Renal pelvis (tissue), 1 donor: ENCODE measurements at regions not wholly inside any gene's neighbourhood (a gene's known extent, or its start where the extent isn't known, plus 50 kb on each side); places are given as distances from the start of the nearest gene placed in this dataset.

Experiments
- DNase-seq: peaks from one replicate; pipeline ENCODE4 v3.0.0-alpha.2; 2013

GRCh38 chr9:38313421-38313820, 79.1 kb upstream of the ALDH1B1 start:
- no peak for DNase-seq

DNA sequence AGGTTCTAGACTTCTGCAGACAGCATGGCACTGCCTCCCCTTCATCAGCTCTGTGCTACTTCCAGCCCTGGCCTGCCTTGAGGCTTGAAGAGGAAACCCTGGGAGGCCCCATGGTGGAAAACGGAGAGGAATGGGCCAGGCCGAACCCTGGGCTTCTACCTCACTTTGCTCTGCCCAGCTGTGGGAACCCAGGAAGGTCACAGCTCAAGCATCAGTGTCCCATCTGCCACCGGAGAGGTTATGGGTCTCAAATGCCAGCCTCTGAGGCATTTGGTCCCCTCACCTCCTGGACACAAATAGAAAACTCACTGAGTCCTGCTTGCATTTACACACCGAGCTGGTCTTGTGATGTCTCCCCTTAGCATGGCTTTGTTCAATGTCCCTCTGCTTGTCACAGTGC, 80.1 kb upstream of the ALDH1B1 start:
- no peak for DNase-seq

- DNase-seq, result no peak
Measured at GRCh38 chr9:38311382-38312270, 80.9 kb upstream of the ALDH1B1 start.

DNA sequence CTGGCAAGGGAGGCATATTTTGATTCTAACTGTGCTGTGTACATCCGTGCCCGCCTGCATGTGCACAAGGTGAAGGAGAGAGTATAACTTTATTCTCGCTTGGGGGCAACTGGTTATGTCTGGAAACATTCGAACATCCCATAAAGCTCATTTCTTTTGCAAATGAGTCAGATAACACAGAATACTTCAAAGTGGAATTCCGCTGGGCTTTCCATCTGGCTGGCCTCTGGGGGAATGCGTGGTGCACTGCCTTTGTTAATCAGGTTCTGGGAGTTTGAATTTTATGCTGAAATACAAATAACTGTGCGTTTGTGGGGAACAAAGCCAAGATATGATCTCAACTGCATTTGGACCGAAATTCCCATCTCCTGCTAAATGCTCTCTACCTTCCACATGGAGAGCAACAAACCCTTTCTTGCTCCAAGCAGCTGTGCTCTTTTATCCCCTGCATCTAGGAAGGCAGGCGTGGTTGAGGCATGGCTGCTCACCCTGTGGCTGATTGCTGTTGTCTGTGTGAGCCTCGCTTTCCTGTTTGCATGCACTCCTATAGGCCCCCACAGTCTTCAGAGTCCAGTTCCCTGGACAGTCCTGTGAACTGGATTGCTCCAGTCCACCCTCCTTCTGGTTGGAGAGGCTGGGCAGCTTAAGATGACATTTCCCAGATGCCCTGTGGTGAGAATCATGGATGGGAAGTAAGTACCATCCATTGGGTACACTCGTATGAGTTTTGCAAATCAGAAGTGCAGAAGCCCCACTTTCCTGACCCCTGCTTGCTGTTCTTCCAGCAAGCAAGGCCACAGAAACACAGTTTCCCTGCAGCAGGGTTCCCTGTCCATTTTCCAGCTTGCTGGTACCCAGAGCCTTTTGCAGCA, 82.9 kb upstream of the ALDH1B1 start:
- no peak for DNase-seq

DNA sequence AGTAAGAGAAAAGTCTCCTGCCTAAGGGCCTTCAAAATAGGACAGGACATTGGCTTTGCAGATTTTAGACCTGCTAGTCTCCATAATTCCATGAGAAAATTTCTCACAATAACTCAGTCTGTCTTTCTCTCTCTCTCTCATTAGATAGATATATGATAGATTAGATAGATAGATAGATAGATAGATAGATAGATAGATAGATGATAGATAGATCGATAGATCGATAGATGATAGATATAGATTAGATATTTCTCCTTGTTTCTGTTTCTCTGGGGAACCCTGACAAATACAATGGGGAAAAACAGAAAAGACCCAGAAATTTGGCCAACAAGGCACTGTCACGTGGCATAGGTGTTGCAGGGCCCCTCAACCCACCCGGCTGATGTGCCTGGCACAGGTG, 84.4 kb upstream of the ALDH1B1 start:
- DNase-seq, result no peak

DNA sequence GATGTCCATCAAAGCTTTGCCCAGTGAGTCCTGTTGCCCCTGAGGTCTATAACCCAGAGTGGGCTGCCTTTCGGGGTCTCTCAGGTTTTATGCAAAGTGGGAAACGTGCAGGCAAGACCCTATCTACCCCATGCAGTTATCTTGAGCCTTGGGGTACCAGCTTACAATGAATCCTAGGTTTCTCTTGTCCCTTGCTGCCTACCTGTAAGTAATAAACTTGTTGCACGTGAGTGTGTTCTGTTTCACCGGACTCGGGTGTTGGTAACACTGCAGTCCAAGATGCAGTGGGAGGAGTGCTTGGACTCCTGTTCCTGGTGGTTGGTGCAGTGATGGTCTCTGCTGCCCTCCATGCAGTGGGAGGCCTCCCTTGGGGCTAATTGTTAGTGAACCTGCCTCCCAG, 85.6 kb upstream of the ALDH1B1 start:
- no peak for DNase-seq

- DNase-seq, result no peak
Measured at GRCh38 chr9:38305582-38305981, 86.9 kb upstream of the ALDH1B1 start.

DNA sequence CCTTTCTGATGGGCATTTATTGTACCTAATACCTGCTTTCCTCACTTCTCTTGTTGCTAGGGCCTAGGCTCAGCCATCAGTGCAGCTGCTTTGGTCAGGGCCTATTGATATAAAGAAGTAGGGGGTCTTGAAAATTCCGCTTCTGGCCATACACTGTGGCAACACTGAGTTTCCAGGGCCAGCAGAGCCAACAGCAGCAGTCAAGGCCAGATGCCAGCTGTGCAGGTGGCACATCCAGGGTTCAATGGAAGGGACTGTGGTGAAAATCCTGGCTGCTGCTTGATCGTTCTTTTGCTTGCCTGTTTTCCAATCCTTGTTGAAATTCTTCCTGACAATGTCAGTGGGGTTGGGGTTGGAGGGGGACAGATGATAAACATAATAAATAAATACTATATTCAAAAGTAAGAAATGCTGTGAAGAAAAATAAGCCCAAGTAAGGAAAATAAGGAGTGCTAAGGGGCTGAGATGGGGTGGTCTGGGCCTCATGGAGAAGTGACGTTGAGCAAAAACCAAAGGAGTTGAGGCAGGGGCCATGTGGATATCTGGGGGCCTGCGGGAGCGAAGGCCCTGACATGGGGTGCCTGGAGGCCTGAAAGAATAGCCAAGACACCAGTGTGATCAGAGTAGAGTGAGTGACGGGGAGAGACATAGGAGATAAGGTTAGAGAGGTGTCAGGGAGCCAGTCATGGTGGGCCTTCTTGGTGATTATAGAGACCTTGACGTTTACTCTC, 91.0 kb upstream of the ALDH1B1 start:
- DNase-seq, result no peak

DNA sequence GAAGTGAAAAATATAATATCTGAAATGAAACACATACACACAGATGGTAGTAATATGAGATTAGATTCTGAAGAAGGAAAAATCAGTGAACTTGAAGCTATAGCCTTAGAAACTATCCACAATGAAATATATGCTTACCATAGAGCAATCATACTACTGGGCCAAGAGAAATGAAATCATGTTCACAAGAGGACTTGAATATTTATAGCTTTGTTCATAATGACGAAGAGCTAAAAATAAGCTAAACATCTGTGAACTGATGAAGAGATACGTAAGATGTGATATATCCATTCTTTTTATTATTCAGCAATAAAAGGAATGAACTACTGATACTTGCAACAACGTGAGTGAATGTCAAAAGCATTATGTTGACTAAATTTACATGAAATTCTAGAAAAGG, 92.6 kb upstream of the ALDH1B1 start:
- DNase-seq, result no peak

DNA sequence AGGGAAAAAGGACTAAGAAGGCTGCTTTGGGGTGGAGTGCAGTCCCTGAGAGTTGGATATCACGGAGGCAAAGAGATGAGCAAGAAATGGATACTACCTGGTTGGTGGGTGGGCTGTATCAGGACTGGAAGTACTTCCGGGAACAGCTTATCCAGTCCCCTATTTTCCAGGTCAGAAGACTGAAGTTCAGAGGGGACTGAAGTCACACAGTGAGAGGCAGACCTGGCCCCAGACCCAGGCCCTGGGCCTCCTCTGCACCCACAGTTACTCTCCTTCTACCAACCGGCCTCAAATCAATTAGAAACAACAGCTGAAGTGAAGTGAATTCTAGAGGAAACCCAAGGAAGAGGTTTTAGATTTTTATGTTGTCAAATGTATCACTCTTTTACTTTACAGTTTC, 93.6 kb upstream of the ALDH1B1 start:
- DNase-seq, result no peak

DNA sequence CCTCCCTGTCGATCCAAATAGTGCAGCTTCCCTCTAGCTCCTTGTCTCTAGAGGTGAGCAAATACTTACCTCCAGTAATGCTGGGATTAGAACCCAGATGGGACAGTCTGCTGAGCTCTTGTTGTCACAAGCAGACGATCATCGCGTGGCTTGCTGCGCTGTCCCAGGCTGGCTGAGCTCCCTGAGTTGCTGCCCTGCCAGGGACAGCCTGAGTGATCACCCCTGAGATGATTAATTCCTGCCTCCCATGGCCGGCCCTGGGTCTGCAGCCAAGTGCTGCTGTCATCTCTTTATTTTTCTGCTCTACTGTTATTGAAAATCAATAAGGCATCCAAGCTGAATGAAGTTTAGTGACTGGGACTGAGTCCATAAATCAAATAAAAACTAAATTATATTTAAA, 94.0 kb upstream of the ALDH1B1 start:
- no peak for DNase-seq

GRCh38 chr9:38296807-38297206, 95.7 kb upstream of the ALDH1B1 start:
- no peak for DNase-seq

- DNase-seq, result no peak
Measured at GRCh38 chr9:38295764-38296163, 96.7 kb upstream of the ALDH1B1 start.

GRCh38 chr9:38294220-38294960, 98.1 kb upstream of the ALDH1B1 start:
- DNase-seq, result no peak

GRCh38 chr9:38293022-38293421, 99.5 kb upstream of the ALDH1B1 start:
- no peak for DNase-seq

- no peak for DNase-seq
Measured at GRCh38 chr9:38292480-38292879, 100.0 kb upstream of the ALDH1B1 start.

DNA sequence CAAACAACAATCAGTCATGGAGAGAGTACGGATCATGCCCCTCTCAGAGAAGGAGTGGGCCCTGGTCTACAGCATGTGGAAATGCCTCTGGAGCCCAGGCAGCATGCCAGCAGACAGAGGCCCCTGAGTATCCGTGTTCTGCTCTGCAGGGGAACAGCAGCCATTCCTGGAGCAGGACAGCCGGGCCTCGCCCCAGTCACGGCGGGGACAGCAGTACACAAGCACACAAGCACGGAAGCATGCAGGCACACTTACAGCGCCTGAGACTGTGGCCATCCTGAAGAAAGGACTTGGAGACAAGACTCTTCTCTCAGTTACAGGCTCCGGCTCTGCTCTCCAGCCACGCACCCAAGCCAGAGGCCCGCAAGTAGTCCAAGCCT, 102.6 kb upstream of the ALDH1B1 start:
- DNase-seq, result no peak

DNA sequence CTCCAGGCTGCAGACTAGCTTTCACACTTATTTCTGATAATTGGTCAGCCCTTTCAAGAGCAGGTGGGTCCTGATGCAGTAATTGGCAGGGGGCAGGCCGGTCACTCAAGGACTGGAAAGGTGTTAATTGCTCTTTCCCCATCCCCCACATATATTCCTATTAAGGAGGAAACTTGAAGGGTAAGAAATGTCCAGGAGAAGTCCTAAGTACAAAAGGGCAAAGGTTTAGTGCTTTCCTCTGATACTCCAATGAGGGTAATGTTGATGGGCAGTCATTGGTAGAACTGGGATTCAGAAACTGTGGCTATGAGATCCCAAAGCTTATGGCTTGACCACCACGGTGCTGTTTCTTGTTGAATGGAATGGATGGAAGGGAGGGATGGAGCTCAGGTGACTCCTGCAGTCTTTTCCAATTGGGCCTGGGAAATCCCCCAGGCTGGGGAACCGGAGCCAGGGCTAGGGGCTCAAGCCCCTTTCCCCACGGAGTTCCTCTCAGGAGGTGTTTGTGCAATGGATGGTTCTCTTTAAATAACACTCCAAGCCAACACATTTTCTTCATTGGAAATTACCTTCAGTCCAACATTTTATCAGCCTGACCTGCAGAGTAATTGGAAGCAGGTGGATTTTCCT, 103.2 kb upstream of the ALDH1B1 start:
- DNase-seq, result no peak

- no peak for DNase-seq
Measured at GRCh38 chr9:38288502-38288901, 104.0 kb upstream of the ALDH1B1 start.

DNA sequence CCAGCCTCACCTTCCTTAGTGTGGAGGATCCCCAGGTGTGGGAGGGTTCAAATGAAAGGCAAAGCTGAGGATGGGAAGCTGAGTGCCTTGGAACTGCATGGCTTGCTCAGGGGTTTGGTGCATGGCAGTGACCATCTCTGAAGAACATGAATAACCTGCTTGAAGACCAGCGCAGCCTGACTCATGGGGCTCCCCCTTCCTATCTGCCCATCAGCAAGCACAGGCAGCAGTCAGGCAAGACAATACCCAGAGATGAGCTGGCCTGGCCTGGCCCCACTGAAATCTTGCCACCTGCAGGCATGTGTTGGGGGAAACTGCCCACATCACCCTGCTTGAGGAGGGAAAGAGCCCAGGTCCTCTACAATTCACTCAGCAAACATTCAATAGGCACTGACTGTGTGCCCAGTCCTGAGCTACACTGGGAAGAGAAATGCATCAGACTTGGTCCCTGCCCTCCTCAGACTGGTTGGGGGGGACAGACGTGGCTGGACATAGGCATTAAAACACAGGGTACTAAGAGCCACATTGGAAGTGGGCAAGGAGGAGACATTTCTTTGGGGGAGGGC, 105.0 kb upstream of the ALDH1B1 start:
- no peak for DNase-seq

DNA sequence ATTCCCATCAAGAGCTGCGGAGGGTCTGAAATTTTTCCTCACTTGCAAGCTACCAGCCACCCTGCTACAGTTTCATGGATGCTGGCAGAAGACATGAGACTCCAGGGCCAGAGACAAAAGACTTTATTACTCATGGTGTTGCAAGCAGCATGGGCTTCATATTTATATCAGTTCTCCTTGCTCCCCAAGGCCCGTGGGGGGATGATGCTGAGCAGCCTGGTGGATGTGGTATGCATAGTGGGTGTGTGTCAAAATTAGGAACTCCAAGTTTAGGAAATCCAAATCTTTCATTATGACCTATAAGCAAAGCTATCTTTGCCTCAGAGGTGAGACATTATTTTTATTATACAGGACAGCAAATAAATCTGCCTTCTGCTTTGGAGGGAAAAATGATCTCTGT, 105.7 kb upstream of the ALDH1B1 start:
- DNase-seq, result no peak
